HFF-Myc (cell line): ENCODE measurements at regions not wholly inside any gene's neighbourhood (a gene's known extent, or its start where the extent isn't known, plus 50 kb on each side); places are given as distances from the start of the nearest gene placed in this dataset.

Source experiments
- DNase-seq: peaks from one replicate; pipeline ENCODE4 v3.0.0-alpha.2; 2011; ENCODE audit warnings: low read depth; ENCODE audit errors: extremely low read depth
- H3K4me3 ChIP-seq: replicated peaks from 2 replicates; pipeline ENCODE4 v1.5.1; 2011; ENCODE audit warnings: low read depth, mild to moderate bottlenecking, control low read depth, low read length
- TF ChIP-seq, protein P1 (sequence below): IDR thresholded peaks from 2 replicates; pipeline ENCODE4 v1.5.1; 2012; ENCODE audit warnings: mild to moderate bottlenecking, low read depth, low read length, control low read depth; ENCODE audit errors: missing control alignments

DNA sequence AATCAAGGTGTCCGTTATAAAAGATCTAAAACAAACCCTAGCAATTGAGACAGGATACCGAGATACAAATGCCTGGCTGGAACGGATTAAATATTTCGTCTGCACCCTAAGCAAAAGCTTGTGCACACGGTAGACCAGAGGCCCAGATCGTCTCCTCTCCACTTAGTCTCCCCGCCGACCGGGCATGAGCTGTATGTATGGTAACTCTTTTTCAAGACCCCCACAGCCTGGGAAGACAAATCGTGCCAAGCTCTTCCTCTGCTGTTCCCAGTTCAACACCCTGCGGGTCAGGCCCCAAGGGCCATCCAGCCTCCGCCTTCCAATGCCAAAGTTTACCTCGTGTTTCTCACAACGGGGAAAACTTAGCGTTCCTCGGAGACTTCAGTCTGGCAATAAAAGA, 285.7 kb upstream of the GALNT17 start:
- TF ChIP-seq, protein P1, sequence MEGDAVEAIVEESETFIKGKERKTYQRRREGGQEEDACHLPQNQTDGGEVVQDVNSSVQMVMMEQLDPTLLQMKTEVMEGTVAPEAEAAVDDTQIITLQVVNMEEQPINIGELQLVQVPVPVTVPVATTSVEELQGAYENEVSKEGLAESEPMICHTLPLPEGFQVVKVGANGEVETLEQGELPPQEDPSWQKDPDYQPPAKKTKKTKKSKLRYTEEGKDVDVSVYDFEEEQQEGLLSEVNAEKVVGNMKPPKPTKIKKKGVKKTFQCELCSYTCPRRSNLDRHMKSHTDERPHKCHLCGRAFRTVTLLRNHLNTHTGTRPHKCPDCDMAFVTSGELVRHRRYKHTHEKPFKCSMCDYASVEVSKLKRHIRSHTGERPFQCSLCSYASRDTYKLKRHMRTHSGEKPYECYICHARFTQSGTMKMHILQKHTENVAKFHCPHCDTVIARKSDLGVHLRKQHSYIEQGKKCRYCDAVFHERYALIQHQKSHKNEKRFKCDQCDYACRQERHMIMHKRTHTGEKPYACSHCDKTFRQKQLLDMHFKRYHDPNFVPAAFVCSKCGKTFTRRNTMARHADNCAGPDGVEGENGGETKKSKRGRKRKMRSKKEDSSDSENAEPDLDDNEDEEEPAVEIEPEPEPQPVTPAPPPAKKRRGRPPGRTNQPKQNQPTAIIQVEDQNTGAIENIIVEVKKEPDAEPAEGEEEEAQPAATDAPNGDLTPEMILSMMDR, result no peak
- DNase-seq, result no peak
- no peak overlapping the region for H3K4me3 ChIP-seq

DNA sequence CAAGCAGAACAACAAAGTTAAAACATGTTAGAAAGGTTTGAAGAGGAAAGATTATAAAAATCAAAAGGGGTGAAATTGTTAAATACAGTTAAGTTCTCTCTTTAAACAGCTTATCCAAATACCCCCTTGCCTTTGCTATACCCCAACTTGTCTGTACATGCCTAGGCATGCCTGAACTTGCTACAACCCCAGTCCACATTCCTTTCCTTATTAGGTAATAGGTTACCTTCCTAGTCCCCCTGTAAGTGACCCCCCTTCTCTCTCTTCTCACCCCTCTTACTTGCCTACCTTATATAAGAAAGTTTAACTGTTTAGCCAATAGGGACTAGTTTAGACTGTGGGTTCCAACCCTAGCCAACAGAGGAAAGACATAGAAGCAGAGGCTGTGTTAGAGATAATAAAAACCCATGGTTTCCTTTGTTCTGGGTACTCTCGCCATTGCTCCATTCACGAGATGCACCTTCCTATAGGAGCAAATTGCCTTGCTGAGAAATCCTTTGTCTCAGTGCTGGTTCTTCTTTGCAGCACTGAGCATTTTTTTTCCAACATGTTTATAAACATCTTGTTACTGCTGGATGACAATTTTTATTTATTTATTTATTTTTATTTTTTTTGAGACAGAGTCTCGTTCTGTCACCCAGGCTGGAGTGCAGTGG, 282.2 kb upstream of the GALNT17 start:
- no peak for DNase-seq
- H3K4me3 ChIP-seq, result no peak overlapping the region
- TF ChIP-seq, protein P1, result no peak

DNA sequence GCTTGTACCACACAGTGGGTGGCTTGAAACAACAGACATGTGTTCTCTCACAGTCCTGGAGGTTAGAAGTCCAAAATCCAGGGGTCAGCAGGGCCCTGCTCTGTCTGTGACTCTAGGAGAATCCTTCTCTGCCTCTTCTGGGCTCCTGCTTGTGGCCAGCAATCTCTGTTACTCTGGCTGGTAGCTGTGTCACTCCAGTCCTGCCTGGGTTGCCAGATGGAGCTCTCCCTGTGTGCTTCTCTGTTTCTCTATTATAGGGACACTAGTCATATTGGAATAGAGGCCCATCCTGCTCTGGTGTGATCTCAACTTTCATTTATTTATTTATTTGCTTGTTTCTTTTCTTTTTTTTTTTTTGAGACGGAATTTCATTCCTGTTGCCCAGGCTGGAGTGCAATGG, 276.6 kb upstream of the GALNT17 start:
- DNase-seq, result no peak
- TF ChIP-seq, protein P1, result no peak
- no peak overlapping the region for H3K4me3 ChIP-seq

DNA sequence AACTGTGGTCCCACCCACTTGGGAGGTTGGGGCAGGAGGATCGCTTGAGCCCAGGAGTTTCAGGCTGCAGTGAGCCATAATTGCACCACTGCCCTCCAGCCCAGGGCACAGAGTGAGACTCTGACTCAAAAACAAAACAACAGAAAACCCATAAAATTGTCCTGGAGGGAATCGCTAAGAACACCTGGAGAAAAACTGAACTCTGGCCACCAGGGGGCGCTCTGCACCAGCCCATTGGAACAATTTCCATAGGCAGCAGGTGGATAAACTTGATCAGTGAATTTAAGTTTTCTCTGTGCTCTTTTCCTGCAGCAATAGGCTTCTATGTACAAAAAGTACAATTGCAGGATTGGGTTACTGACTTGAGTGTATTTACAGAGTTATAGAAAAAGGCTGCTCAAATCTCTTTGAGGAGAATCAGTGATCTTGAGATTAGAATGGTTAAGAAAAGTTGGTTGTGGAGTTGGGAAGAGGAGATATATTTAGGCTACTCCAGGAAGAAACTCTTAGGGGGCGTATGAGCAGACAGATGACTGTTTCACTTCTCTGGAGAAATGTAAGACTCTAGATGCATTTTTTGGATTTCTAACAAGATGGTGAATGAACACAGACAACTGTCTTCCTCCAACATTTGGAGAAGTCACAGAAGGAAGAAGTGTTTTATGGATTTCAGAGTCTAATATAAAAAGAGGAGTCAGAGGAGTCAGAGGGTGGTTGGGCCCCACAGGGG, 274.9 kb upstream of the GALNT17 start:
- TF ChIP-seq, protein P1, result peak; percentile 73
- DNase-seq, result peak; percentile 20

DNA sequence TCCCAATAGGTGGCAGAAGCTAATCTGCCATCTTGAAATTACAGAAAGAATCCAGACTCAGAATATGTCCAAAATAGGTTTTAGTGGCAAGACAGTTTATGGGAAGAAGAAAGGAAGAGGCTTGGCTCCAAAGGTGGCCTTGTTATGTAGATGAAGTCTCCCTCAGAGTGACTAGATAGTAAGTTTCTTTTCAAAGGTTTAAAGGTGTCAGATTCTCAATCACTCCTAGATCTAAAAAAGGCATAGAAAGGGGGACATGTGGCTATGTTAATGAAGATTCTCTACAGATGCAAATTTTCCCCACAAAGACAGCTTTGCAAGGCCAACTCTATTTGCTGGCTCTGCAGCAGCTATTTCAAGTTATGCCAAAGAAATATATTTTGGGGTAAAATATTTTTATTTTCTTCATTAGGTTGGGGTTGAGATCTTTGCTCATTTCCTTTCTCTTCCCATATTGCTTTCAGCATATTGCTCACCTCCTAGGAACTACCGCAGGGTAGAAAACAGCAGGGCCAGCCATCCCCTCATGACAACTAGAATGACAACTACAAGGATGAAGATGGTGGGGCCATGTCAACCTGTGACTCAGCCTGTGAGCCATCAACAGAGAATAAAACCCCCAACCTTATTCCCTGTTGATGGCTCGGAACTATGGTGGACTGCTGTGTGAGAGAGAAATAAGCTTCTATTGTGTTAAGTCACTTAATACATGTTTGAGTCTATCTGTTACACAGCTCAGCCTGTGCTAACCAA, 274.0 kb upstream of the GALNT17 start:
- TF ChIP-seq, protein P1, result no peak
- DNase-seq, result no peak
- no peak overlapping the region for H3K4me3 ChIP-seq

More for the DNA sequence above, 274.9 kb upstream of the GALNT17 start:
- H3K4me3 ChIP-seq, result no peak overlapping the region

DNA sequence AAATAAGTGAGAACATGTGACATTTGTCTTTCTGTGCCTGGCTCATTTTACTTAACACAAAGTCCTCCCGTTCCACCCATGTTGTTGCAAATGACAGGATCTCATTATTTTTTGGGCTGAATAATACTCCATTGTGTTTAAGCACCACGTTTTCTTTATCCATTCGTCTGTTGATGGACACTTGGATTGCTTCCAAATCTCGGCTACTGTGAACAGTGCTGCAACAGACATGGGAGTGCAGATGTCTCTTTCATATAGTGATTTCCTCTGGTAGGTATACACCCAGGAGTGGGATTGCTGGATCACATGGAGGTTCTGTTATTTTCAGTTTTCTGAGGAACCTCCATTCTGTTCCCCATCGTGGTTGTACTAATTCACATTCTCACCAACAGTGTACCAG, 264.4 kb upstream of the GALNT17 start:
- H3K4me3 ChIP-seq, result no peak overlapping the region
- TF ChIP-seq, protein P1, result no peak
- DNase-seq, result no peak
